IMR-90 (cell line): ENCODE measurements at regions not wholly inside any gene's neighbourhood (a gene's known extent, or its start where the extent isn't known, plus 50 kb on each side); places are given as distances from the start of the nearest gene placed in this dataset.

Experiments used
- ATAC-seq: fragments of 200-7000 bp; cut with Tn5 transposase; 2 replicates; pipeline ENCODE4 v1.9.1; 2020; ENCODE audit warnings: low read depth, mild to moderate bottlenecking, moderate library complexity
- BruUV-seq: library from RNA; stranded (reverse); fragments of 400-500 nt; replicated peaks from 2 replicates; lab custom pipeline; 2021; lab: Mats Ljungman, UMichigan
- CTCF ChIA-PET: fragments of 300-600 bp; formaldehyde crosslinking; extraction: SDS; loops from one replicate; lab custom pipeline; 2021; ENCODE audit warnings: antibody characterized with exemption; lab: Yijun Ruan, JAX
- POLR2A ChIA-PET: fragments of 300-600 bp; sonication (Branson Sonifier 250); formaldehyde crosslinking; loops from one replicate; lab custom pipeline; 2022; ENCODE audit warnings: antibody characterized with exemption; ENCODE audit not compliant: unreplicated experiment; lab: Charles Lee
- DNase-seq: peaks from one replicate; pipeline ENCODE4 v3.0.0; 2013
- H2AFZ ChIP-seq: replicated peaks from 2 replicates; pipeline ENCODE3; 2013; ENCODE audit warnings: low read length, mild to moderate bottlenecking; ENCODE audit not compliant: poor library complexity
- H2AK5ac ChIP-seq: 2 replicates; pipeline ENCODE4 v1.6.1; 2013; ENCODE audit warnings: low read depth, low read length, inconsistent platforms
- H2AK9ac ChIP-seq: replicated peaks from 2 replicates; pipeline ENCODE3; 2013; ENCODE audit warnings: mild to moderate bottlenecking, low read depth, low read length, moderate library complexity; ENCODE audit not compliant: poor library complexity
- H2BK120ac ChIP-seq: 2 replicates; pipeline ENCODE4 v1.6.1; 2013; ENCODE audit warnings: low read depth, low read length, inconsistent platforms
- H2BK15ac ChIP-seq: 3 replicates; pipeline ENCODE4 v1.6.1; 2013; ENCODE audit warnings: low read depth, low read length, inconsistent platforms
- H2BK20ac ChIP-seq: 2 replicates; pipeline ENCODE4 v1.6.1; 2013; ENCODE audit warnings: low read depth, mild to moderate bottlenecking, inconsistent platforms, low read length, moderate library complexity
- H2BK5ac ChIP-seq: 2 replicates; pipeline ENCODE4 v1.6.1; 2013; ENCODE audit warnings: mild to moderate bottlenecking, low read depth, low read length, inconsistent platforms; ENCODE audit not compliant: poor library complexity, severe bottlenecking
- H3K14ac ChIP-seq: replicated peaks from 2 replicates; pipeline ENCODE4 v1.6.1; 2013; ENCODE audit warnings: low read depth, low read length, inconsistent platforms
- H3K18ac ChIP-seq: 2 replicates; pipeline ENCODE4 v1.6.1; 2013; ENCODE audit warnings: low read depth, low read length, control low read depth
- H3K23ac ChIP-seq: 2 replicates; pipeline ENCODE4 v1.6.1; 2013; ENCODE audit warnings: low read depth, low read length, inconsistent platforms
- H3K27ac ChIP-seq: 2 replicates; pipeline ENCODE4 v1.5.1; 2013; ENCODE audit warnings: mild to moderate bottlenecking, control low read depth, low read length; ENCODE audit not compliant: insufficient read depth
- H3K27me3 ChIP-seq: 2 replicates; pipeline ENCODE4 v1.6.1; 2013; ENCODE audit warnings: low read length; ENCODE audit not compliant: control insufficient read depth, insufficient read depth
- H3K36me3 ChIP-seq: 2 replicates; pipeline ENCODE4 v1.6.1; 2013; ENCODE audit warnings: low read length, mixed read lengths; ENCODE audit not compliant: control insufficient read depth, insufficient read depth
- H3K4ac ChIP-seq: 2 replicates; pipeline ENCODE4 v1.6.1; 2013; ENCODE audit warnings: low read depth, low read length, inconsistent platforms
- H3K4me1 ChIP-seq: 2 replicates; pipeline ENCODE4 v1.6.1; 2013; ENCODE audit warnings: low read length, mixed read lengths; ENCODE audit not compliant: control insufficient read depth, insufficient read depth
- H3K4me2 ChIP-seq: 2 replicates; pipeline ENCODE4 v1.6.1; 2013; ENCODE audit warnings: low read depth, mild to moderate bottlenecking, control low read depth, low read length, moderate library complexity
- H3K4me3 ChIP-seq: 2 replicates; pipeline ENCODE4 v1.5.1; 2013; ENCODE audit warnings: low read depth, mild to moderate bottlenecking, control low read depth, low read length, moderate library complexity; ENCODE audit not compliant: insufficient read depth
- H3K56ac ChIP-seq: 2 replicates; pipeline ENCODE4 v1.6.1; 2013; ENCODE audit warnings: low read length, inconsistent platforms; ENCODE audit not compliant: insufficient read depth; ENCODE audit errors: extremely low read depth
- H3K79me1 ChIP-seq, 2 experiments: 2 replicates each; pipeline ENCODE4 v1.6.1; 2013; ENCODE audit warnings: low read length in 2 of 2, inconsistent platforms in 1 of 2, low read depth in 1 of 2
- H3K9ac ChIP-seq: 2 replicates; pipeline ENCODE4 v1.6.1; 2013; ENCODE audit warnings: low read depth, low read length, control low read depth
- H3K9me1 ChIP-seq: 2 replicates; pipeline ENCODE4 v1.6.1; 2013; ENCODE audit warnings: low read length, inconsistent platforms; ENCODE audit not compliant: insufficient read depth
- H3K9me3 ChIP-seq: 2 replicates; pipeline ENCODE4 v1.6.1; 2013; ENCODE audit warnings: low read length; ENCODE audit not compliant: control insufficient read depth, insufficient read depth
- H4K20me1 ChIP-seq: 2 replicates; pipeline ENCODE4 v1.6.1; 2013; ENCODE audit warnings: low read length, inconsistent platforms; ENCODE audit not compliant: insufficient read depth
- H4K5ac ChIP-seq: 2 replicates; pipeline ENCODE4 v1.6.1; 2013; ENCODE audit warnings: mild to moderate bottlenecking, low read depth, low read length, control low read depth
- H4K8ac ChIP-seq, 2 experiments: 2 replicates each; pipeline ENCODE4 v1.6.1; 2013; ENCODE audit warnings: low read depth in 2 of 2, low read length in 2 of 2, control low read depth in 1 of 2, inconsistent platforms in 1 of 2
- H4K91ac ChIP-seq: 2 replicates; pipeline ENCODE4 v1.6.1; 2013; ENCODE audit warnings: low read depth, low read length, inconsistent platforms; ENCODE audit not compliant: insufficient read depth
- CEBPB ChIP-seq: IDR thresholded peaks from 2 replicates; pipeline ENCODE4 v1.6.1; 2012; ENCODE audit warnings: low read depth, low read length, improper control_type of control experiment
- CHD1 ChIP-seq: IDR thresholded peaks from 2 replicates; pipeline ENCODE4 v1.6.1; 2012; ENCODE audit warnings: low read depth, low read length, improper control_type of control experiment
- CTCF ChIP-seq: conservative IDR thresholded peaks from 2 replicates; pipeline ENCODE4 v1.5.1; 2012; ENCODE audit warnings: mild to moderate bottlenecking, low read depth, low read length, improper control_type of control experiment
- ELK1 ChIP-seq: fragments of 150-350 bp; IDR thresholded peaks from 2 replicates; pipeline ENCODE4 v1.6.1; 2016; ENCODE audit warnings: low read depth, mild to moderate bottlenecking, low read length, moderate library complexity, borderline replicate concordance
- MAFK ChIP-seq: IDR thresholded peaks from 2 replicates; pipeline ENCODE4 v1.6.1; 2012; ENCODE audit warnings: low read depth, low read length, improper control_type of control experiment
- MAZ ChIP-seq: IDR thresholded peaks from 2 replicates; pipeline ENCODE4 v1.6.1; 2012; ENCODE audit warnings: low read depth, mild to moderate bottlenecking, low read length, improper control_type of control experiment, moderate library complexity, borderline replicate concordance
- RAD21 ChIP-seq: IDR thresholded peaks from 2 replicates; pipeline ENCODE4 v1.6.1; 2012; ENCODE audit warnings: low read length, improper control_type of control experiment
- RCOR1 ChIP-seq: IDR thresholded peaks from 2 replicates; pipeline ENCODE4 v1.6.1; 2012; ENCODE audit warnings: mild to moderate bottlenecking, low read length, improper control_type of control experiment; ENCODE audit not compliant: insufficient replicate concordance
- RFX5 ChIP-seq: IDR thresholded peaks from 2 replicates; pipeline ENCODE4 v1.8.0; 2012; ENCODE audit warnings: low read depth, mild to moderate bottlenecking, low read length, moderate library complexity
- SMC3 ChIP-seq: fragments of 150-350 bp; IDR thresholded peaks from 2 replicates; pipeline ENCODE4 v1.6.1; 2016; ENCODE audit warnings: low read depth, mild to moderate bottlenecking, antibody characterized with exemption, low read length, moderate library complexity
- WGBS, 2 experiments: methylation state at CpG; one replicate each; pipeline versions ENCODE4 v1.1.5 to v1.1.7; 2013; ENCODE audit warnings: missing lambda C conversion rate in 2 of 2; ENCODE audit not compliant: insufficient read length in 1 of 2; ENCODE audit errors: extremely low coverage in 2 of 2; 5-methylcytosine and 5-hydroxymethylcytosine counted together
- dilution Hi-C: fragments of 300-500 bp; cut with HindIII; formaldehyde crosslinking; loops from one replicate; pipeline ENCODE4 v1.14.3; 2018; ENCODE audit warnings: low sequenced_read_pairs; ENCODE audit not compliant: unreplicated experiment
- in situ Hi-C: fragments of 300-500 bp; cut with MboI; formaldehyde crosslinking; loops from 3 replicates; pipeline ENCODE4 v1.14.3; 2019; ENCODE audit warnings: low sequenced_read_pairs, inconsistent platforms, mixed read lengths
- intact Hi-C: fragments of 100-400 bp; cut with micrococcal nuclease; formaldehyde crosslinking; loops from 2 replicates; pipeline ENCODE4 v1.10.0; 2022

- peak overlapping the region; percentile 4 to 83 for H4K8ac ChIP-seq
- H2BK5ac ChIP-seq, result peak overlapping the region; percentile 66
- H3K36me3 ChIP-seq, result no peaks in the 10 kb centered on the region
- WGBS, 2 experiments, result no CpG with 5 or more reads among the region's 1 CpG
- BruUV-seq, result no TSS peak
- POLR2A ChIA-PET, result no interaction called here
- intact Hi-C loops, result no loop called here
- no peaks in the 10 kb centered on the region for H3K27me3 ChIP-seq
- TF ChIP-seq MAFK, result no peak
- TF ChIP-seq RFX5, result no peak
- no peak for TF ChIP-seq SMC3
- no peak for TF ChIP-seq MAZ
- no peak for TF ChIP-seq RCOR1
- TF ChIP-seq ELK1, result no peak
- TF ChIP-seq RAD21, result no peak
- no peak for TF ChIP-seq CEBPB
- no peak for TF ChIP-seq CHD1
- TF ChIP-seq CTCF, result no peak
- H3K23ac ChIP-seq, result no peak overlapping the region
- H4K5ac ChIP-seq, result peak overlapping the region; percentile 78
- H3K56ac ChIP-seq, result 0 out of 2 replicates have a peak overlapping the region, but pooled peaks have one; percentile 9
- DNase-seq (no peak), ATAC-seq (no peak)
- in situ Hi-C loops, result no loop called here
- H2AK5ac ChIP-seq, result no peak overlapping the region
- CTCF ChIA-PET, result no interaction called here
- H2BK20ac ChIP-seq, result peak overlapping the region; percentile 73
- H3K4ac ChIP-seq, result peak overlapping the region; percentile 71; the same call in 1 of the 2 replicates
- H3K4me1 ChIP-seq, result peaks cover 7% of the 10 kb centered on the region
- H2BK120ac ChIP-seq, result peak overlapping the region; percentile 66
- dilution Hi-C loops, result no loop called here
- H2AK9ac ChIP-seq, result no peak overlapping the region
- H3K18ac ChIP-seq, result peak overlapping the region; percentile 63; the same call in 1 of the 2 replicates
- H3K4me2 ChIP-seq, result no peak overlapping the region
- no peaks in the 10 kb centered on the region for H3K9me3 ChIP-seq
- no peaks in the 10 kb centered on the region for H3K79me1 ChIP-seq
- H3K27ac ChIP-seq, result peak overlapping the region; percentile 52
- H3K9ac ChIP-seq, result no peak overlapping the region; the same call in 1 of the 2 replicates
- no peak overlapping the region for H3K4me3 ChIP-seq
- peak overlapping the region; percentile 30; the same call in 1 of the 2 replicates for H3K14ac ChIP-seq
- H4K20me1 ChIP-seq, result no peaks in the 10 kb centered on the region
- H3K9me1 ChIP-seq, result no peaks in the 10 kb centered on the region
- H2AFZ ChIP-seq, result no peak overlapping the region
- peak overlapping the region; percentile 52 for H4K91ac ChIP-seq
- peak overlapping the region; percentile 32; the same call in 1 of the 3 replicates for H2BK15ac ChIP-seq
Measured at GRCh38 chr11:28735511-28735910, 627.3 kb downstream of the METTL15 start.
